Testis (tissue), 2 donors: ENCODE measurements at regions not wholly inside any gene's neighbourhood (a gene's known extent, or its start where the extent isn't known, plus 50 kb on each side); places are given as distances from the start of the nearest gene placed in this dataset.

Experiments
- POLR2A ChIP-seq: fragments of 450-650 bp; IDR thresholded peaks from one replicate; pipeline ENCODE4 v1.6.1; 2017; ENCODE audit warnings: antibody characterized with exemption, mild to moderate bottlenecking, moderate library complexity
- TF ChIP-seq, protein P1 (sequence below), 3 experiments: fragments of 450-650 bp in 2 of 3; fragments of 200-600 bp in 1 of 3; sonication (generic) in 1 of 3; IDR thresholded peaks; one replicate each; pipeline ENCODE4 v1.5.1; 2016 to 2019; ENCODE audit warnings: antibody characterized with exemption in 3 of 3, mild to moderate bottlenecking in 2 of 3, moderate library complexity in 1 of 3

DNA sequence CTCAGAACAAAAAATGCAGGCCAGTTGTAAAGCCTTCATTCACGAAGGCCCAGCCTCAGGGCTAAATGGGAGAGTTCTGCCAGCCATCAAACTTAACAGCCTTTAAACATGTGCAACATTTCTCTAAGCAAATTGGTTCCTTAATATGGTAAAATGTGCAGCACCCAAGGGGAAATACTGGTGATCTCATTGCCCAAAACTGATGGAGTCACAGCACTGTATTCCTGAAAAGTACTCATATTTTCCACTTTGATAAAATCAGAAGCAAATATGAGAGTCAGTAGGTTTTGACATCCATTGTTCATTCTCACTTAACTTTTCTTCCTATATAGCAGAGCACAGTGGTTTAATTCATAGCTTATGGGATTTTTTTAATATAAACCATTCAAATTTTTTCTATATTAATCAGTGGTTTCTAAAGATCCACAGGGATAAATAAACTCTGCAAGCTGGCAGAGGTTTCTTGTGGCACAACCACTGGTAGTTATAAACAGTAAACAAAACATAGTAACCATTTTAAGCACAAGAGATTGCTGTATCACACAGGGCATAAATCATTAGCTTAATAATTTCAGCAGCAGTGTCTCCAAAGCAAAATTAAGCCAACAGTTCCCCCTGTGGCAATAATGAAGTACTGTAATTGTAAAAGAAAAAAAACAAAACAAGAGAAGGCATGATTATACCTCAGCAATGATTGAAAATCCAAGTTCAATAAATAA, 106.9 kb upstream of the LYPLAL1 start:
- TF ChIP-seq, protein P1, sequence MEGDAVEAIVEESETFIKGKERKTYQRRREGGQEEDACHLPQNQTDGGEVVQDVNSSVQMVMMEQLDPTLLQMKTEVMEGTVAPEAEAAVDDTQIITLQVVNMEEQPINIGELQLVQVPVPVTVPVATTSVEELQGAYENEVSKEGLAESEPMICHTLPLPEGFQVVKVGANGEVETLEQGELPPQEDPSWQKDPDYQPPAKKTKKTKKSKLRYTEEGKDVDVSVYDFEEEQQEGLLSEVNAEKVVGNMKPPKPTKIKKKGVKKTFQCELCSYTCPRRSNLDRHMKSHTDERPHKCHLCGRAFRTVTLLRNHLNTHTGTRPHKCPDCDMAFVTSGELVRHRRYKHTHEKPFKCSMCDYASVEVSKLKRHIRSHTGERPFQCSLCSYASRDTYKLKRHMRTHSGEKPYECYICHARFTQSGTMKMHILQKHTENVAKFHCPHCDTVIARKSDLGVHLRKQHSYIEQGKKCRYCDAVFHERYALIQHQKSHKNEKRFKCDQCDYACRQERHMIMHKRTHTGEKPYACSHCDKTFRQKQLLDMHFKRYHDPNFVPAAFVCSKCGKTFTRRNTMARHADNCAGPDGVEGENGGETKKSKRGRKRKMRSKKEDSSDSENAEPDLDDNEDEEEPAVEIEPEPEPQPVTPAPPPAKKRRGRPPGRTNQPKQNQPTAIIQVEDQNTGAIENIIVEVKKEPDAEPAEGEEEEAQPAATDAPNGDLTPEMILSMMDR (IDR thresholded peaks at IDR 0.05), result peak; percentile 47 to 52 (median 47)
- TF ChIP-seq POLR2A, result no peak
